DND-41 (cell line): ENCODE measurements at regions not wholly inside any gene's neighbourhood (a gene's known extent, or its start where the extent isn't known, plus 50 kb on each side); places are given as distances from the start of the nearest gene placed in this dataset.

Source experiments
- ATAC-seq: fragments of 200-7000 bp; cut with Tn5 transposase; 3 replicates; pipeline ENCODE4 v1.9.1; 2021; ENCODE audit warnings: low read depth; ENCODE audit not compliant: insufficient read depth
- DNase-seq: peaks from one replicate; pipeline ENCODE4 v3.0.0-alpha.2; 2020
- H2AFZ ChIP-seq: 2 replicates; pipeline ENCODE4 v1.6.0; 2012; ENCODE audit warnings: low read depth, low read length
- H3K27ac ChIP-seq: 2 replicates; pipeline ENCODE4 v1.5.1; 2012; ENCODE audit warnings: low read length, inconsistent platforms
- H3K27me3 ChIP-seq: fragments of 200-600 bp; sonication (generic); 2 replicates; pipeline ENCODE4 v1.6.0; 2012; ENCODE audit warnings: low read length, mild to moderate bottlenecking, inconsistent platforms; ENCODE audit not compliant: insufficient read depth, poor library complexity
- H3K36me3 ChIP-seq: 2 replicates; pipeline ENCODE4 v1.5.1; 2012; ENCODE audit warnings: low read length, inconsistent platforms; ENCODE audit not compliant: insufficient read depth
- H3K4me1 ChIP-seq: 2 replicates; pipeline ENCODE4 v1.5.1; 2012; ENCODE audit warnings: mild to moderate bottlenecking, low read length; ENCODE audit not compliant: insufficient read depth
- H3K4me2 ChIP-seq: 2 replicates; pipeline ENCODE4 v1.6.0; 2012; ENCODE audit warnings: mild to moderate bottlenecking, moderate library complexity, low read length, inconsistent platforms; ENCODE audit not compliant: insufficient read depth
- H3K4me3 ChIP-seq, 2 experiments: fragments of 200-600 bp in 1 of 2; shearing (Covaris generic) in 1 of 2; 2 replicates each; pipeline ENCODE4 v1.5.1; 2012 to 2016; ENCODE audit warnings: inconsistent platforms in 2 of 2, low read length in 2 of 2, mild to moderate bottlenecking in 2 of 2, low read depth in 1 of 2, moderate library complexity in 1 of 2
- H3K79me2 ChIP-seq: 2 replicates; pipeline ENCODE4 v1.6.0; 2012; ENCODE audit warnings: low read length, inconsistent platforms; ENCODE audit not compliant: insufficient read depth
- H3K9ac ChIP-seq: 2 replicates; pipeline ENCODE4 v1.6.0; 2012; ENCODE audit warnings: low read depth, mild to moderate bottlenecking, inconsistent platforms, low read length, moderate library complexity
- H3K9me3 ChIP-seq: 2 replicates; pipeline ENCODE4 v1.5.1; 2012; ENCODE audit warnings: low read length, moderate library complexity, mild to moderate bottlenecking, inconsistent platforms; ENCODE audit not compliant: insufficient read depth, severe bottlenecking
- H4K20me1 ChIP-seq: 2 replicates; pipeline ENCODE4 v1.6.0; 2012; ENCODE audit warnings: low read length; ENCODE audit not compliant: insufficient read depth
- EZH2 ChIP-seq: IDR thresholded peaks from 3 replicates; pipeline ENCODE4 v1.6.1; 2012; ENCODE audit warnings: borderline replicate concordance, low read depth, mild to moderate bottlenecking, moderate library complexity, low read length, inconsistent platforms; ENCODE audit not compliant: severe bottlenecking
- TF ChIP-seq, protein P1 (sequence below): IDR thresholded peaks from 2 replicates; pipeline ENCODE4 v1.5.1; 2012; ENCODE audit warnings: borderline replicate concordance, low read length, moderate library complexity, mild to moderate bottlenecking; ENCODE audit not compliant: poor library complexity, severe bottlenecking; ENCODE audit errors: extremely low read depth

- no peak for ATAC-seq
- Histone ChIP-seq H3K27ac (no peak overlapping the region), H3K79me2 (no peaks in the 10 kb centered on the region), H3K9ac (no peak overlapping the region), H3K36me3 (no peaks in the 10 kb centered on the region), H3K4me2 (no peak overlapping the region), H3K4me1 (no peaks in the 10 kb centered on the region), H4K20me1 (no peaks in the 10 kb centered on the region), H3K9me3 (no peaks in the 10 kb centered on the region), H3K27me3 (no peaks in the 10 kb centered on the region), H2AFZ (no peak overlapping the region), H3K4me3 (no peak overlapping the region)
- TF ChIP-seq EZH2 = no peak
- TF ChIP-seq, protein P1, sequence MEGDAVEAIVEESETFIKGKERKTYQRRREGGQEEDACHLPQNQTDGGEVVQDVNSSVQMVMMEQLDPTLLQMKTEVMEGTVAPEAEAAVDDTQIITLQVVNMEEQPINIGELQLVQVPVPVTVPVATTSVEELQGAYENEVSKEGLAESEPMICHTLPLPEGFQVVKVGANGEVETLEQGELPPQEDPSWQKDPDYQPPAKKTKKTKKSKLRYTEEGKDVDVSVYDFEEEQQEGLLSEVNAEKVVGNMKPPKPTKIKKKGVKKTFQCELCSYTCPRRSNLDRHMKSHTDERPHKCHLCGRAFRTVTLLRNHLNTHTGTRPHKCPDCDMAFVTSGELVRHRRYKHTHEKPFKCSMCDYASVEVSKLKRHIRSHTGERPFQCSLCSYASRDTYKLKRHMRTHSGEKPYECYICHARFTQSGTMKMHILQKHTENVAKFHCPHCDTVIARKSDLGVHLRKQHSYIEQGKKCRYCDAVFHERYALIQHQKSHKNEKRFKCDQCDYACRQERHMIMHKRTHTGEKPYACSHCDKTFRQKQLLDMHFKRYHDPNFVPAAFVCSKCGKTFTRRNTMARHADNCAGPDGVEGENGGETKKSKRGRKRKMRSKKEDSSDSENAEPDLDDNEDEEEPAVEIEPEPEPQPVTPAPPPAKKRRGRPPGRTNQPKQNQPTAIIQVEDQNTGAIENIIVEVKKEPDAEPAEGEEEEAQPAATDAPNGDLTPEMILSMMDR = no peak
- no peak for DNase-seq
These were observed 1099.3 kb upstream of the CELF4 start for GRCh38 chr18:38664929-38665328.

- TF ChIP-seq EZH2 = no peak
- TF ChIP-seq, protein P1 = no peak
- H3K9me3 ChIP-seq = no peaks in the 10 kb centered on the region
- ATAC-seq (no peak), DNase-seq (no peak)
- H3K79me2 ChIP-seq = no peaks in the 10 kb centered on the region
- no peaks in the 10 kb centered on the region for H3K36me3 ChIP-seq
- H2AFZ ChIP-seq = no peak overlapping the region
- no peaks in the 10 kb centered on the region for H3K27me3 ChIP-seq
- no peak overlapping the region for H3K4me3 ChIP-seq
- no peak overlapping the region for H3K27ac ChIP-seq
- no peak overlapping the region for H3K4me2 ChIP-seq
- H3K4me1 ChIP-seq = no peaks in the 10 kb centered on the region
- no peak overlapping the region for H3K9ac ChIP-seq
- H4K20me1 ChIP-seq = no peaks in the 10 kb centered on the region
These were observed 1098.1 kb upstream of the CELF4 start for GRCh38 chr18:38663682-38664081.

GRCh38 chr18:38663270-38663669, 1097.7 kb upstream of the CELF4 start:
- H3K27me3 ChIP-seq = no peaks in the 10 kb centered on the region
- ATAC-seq (no peak), DNase-seq (no peak)
- no peak overlapping the region for H2AFZ ChIP-seq
- no peak for TF ChIP-seq EZH2
- TF ChIP-seq, protein P1 = no peak
- H3K79me2 ChIP-seq = no peaks in the 10 kb centered on the region
- no peaks in the 10 kb centered on the region for H3K36me3 ChIP-seq
- H3K4me2 ChIP-seq = no peak overlapping the region
- H3K4me1 ChIP-seq = no peaks in the 10 kb centered on the region
- H3K27ac ChIP-seq = no peak overlapping the region
- H3K9ac ChIP-seq = no peak overlapping the region
- H3K4me3 ChIP-seq = no peak overlapping the region
- H3K9me3 ChIP-seq = no peaks in the 10 kb centered on the region
- H4K20me1 ChIP-seq = no peaks in the 10 kb centered on the region

GRCh38 chr18:38654946-38655345, 1089.3 kb upstream of the CELF4 start:
- TF ChIP-seq, protein P1 = no peak
- no peak for TF ChIP-seq EZH2
- ATAC-seq = no peak
- Histone ChIP-seq H3K9me3 (no peaks in the 10 kb centered on the region), H2AFZ (no peak overlapping the region), H3K27me3 (no peaks in the 10 kb centered on the region), H3K4me1 (no peaks in the 10 kb centered on the region), H3K9ac (no peak overlapping the region), H3K4me2 (no peak overlapping the region), H3K4me3 (no peak overlapping the region), H3K36me3 (no peaks in the 10 kb centered on the region), H4K20me1 (no peaks in the 10 kb centered on the region), H3K79me2 (no peaks in the 10 kb centered on the region), H3K27ac (no peak overlapping the region)
- no peak for DNase-seq
